Activated CD8-positive, alpha-beta memory T cell treated with anti-CD3 and anti-CD28 coated beads, Interleukin-2, amount 50 U/mL, for 1 hour (primary cell): ENCODE measurements at regions not wholly inside any gene's neighbourhood (a gene's known extent, or its start where the extent isn't known, plus 50 kb on each side); places are given as distances from the start of the nearest gene placed in this dataset.

Experiments
- DNase-seq: peaks from one replicate; pipeline ENCODE4 v3.0.0-alpha.2; 2020; ENCODE audit errors: extremely low read depth

- DNase-seq, result no peak
These were observed 56.2 kb upstream of the LPP start for GRCh38 chr3:188097791-188098190.

DNA sequence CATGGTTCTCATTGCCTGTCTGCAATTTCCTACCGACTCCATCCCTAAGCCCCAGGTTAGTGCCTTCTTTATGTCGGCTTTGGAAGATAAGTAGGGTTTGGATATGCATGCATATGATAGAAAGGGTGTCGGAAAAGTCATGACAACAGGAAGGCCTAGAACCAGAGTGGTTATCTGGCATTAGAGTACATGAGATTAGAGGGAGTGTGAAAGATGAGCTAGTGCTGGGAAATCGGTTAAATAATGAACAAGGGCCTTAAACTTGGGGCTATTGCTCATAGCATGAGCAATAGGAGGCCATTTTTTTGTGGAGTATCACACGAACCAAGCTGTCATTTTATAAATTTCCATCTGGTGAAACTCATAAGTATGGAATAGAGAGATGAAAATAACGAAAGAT lies 54.0 kb upstream of the LPP start:
- DNase-seq, result no peak

DNA sequence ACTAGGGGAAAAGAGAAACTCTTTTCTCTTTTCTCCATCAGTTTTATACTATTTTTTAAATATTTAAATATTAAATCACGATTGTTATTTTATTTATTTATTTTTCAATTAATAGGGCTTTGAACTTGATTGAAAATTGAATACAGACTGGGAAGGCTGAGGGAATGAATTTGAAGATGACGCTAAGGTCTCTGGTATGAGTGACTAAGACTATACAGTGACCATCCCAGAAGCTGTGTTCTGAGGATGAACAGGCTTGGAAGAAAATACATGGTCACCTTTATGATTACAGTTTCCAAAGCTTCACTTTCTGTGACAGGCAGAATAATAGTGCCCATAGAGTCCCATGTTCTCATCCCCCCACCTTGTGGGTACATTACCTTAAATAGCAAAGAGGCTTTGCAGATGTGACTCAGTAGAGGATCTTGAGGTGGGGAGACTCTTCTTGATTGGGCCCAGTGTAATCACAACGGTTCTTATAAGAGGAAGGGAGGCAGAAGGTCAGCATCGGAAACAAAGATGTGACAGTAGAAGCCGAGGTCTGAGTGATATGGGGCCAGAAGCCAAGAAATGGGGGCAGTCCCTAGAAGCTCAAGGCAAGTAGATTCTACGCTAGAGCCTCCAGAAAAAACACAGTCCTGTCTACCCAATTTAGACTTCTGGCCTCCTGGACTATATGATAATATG lies 51.0 kb upstream of the LPP start:
- DNase-seq, result no peak

DNA sequence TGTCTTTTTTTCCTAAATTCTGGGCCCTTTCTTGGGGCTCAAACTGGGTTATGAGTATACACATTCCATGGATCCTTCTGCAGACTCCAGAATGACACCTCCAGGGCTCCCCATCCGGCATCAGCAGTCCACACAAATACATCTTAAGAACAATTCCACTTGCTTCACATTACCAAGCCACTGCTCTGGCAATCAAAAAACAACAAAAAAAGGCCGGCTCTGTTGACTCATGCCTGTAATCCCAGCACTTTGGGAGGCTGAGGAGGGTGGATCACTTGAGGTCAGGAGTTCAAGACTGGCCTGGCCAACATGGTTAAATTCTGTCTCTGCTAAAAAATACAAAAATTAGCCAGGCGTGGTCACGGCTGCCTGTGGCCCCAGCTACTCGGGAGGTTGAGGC lies 49.9 kb upstream of the LPP start:
- no peak for DNase-seq
